Hepatocyte (in vitro differentiated cells): ENCODE measurements at regions not wholly inside any gene's neighbourhood (a gene's known extent, or its start where the extent isn't known, plus 50 kb on each side); places are given as distances from the start of the nearest gene placed in this dataset.

Experiments
- EZH2phosphoT487 ChIP-seq: fragments of 200-600 bp; sonication (generic); IDR thresholded peaks from one replicate; pipeline ENCODE4 v1.6.1; 2018; ENCODE audit warnings: antibody characterized with exemption, mild to moderate bottlenecking, low read depth, moderate library complexity; ENCODE audit not compliant: unreplicated experiment, severe bottlenecking
- TF ChIP-seq, protein P1 (sequence below): fragments of 200-600 bp; sonication (generic); IDR thresholded peaks from 2 replicates; pipeline ENCODE4 v1.5.1; 2016; ENCODE audit warnings: antibody characterized with exemption, mild to moderate bottlenecking; ENCODE audit not compliant: poor library complexity

DNA sequence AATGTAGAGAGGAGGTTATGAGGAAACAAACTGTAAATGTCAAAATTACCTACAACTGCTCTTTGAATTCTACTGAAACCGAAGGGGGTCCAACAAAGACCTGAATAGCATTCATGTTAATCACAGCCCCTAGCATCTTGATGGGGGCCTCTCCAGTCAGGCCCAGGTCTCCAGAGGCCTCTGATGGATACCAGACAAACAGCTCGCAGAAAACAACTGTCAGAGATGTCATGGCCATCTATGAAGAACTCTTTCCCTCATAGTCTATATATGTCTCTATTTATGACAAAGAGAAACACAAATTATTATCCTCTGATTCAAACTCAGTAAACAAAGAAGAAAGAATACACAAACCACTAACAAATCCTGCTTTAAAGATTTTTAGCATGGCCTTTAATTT, 432.6 kb downstream of the CAAP1 start:
- no peak for TF ChIP-seq EZH2phosphoT487
- TF ChIP-seq, protein P1, sequence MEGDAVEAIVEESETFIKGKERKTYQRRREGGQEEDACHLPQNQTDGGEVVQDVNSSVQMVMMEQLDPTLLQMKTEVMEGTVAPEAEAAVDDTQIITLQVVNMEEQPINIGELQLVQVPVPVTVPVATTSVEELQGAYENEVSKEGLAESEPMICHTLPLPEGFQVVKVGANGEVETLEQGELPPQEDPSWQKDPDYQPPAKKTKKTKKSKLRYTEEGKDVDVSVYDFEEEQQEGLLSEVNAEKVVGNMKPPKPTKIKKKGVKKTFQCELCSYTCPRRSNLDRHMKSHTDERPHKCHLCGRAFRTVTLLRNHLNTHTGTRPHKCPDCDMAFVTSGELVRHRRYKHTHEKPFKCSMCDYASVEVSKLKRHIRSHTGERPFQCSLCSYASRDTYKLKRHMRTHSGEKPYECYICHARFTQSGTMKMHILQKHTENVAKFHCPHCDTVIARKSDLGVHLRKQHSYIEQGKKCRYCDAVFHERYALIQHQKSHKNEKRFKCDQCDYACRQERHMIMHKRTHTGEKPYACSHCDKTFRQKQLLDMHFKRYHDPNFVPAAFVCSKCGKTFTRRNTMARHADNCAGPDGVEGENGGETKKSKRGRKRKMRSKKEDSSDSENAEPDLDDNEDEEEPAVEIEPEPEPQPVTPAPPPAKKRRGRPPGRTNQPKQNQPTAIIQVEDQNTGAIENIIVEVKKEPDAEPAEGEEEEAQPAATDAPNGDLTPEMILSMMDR = no peak
